ENCODE measurements at regions not wholly inside any gene's neighbourhood (a gene's known extent, or its start where the extent isn't known, plus 50 kb on each side); places are given as distances from the start of the nearest gene placed in this dataset.

DNA sequence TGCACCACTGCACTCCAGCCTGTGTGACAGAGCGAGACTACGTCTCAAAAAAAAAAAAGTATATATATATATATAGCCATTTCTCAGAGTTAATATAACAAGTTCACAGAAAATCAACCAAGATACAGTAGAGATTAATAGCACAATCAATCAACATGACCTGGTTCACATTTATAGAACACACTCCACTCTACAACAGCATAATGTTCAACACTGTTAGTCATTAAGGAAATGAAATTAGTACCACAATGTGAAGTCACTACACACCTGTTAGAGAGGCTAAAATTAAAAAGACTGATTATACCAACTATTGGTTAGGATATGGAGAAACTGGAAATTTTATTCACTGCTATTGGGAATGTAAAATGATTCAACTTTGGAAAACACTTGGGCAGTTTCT lies 387.7 kb downstream of the QKI start:
- DNase-seq (ENCODE audit: low spot score) (no peak), FAIRE-seq (no peak), ATAC-seq (no peak)
- intact Hi-C loops (cut with micrococcal nuclease; ENCODE audit: unreplicated experiment) (no loop called here), in situ Hi-C loops (cut with HindIII; ENCODE audit: extremely low pct_ligation_motif_present, low pct_unique_long_range_greater_than_20kb) (no loop called here)
- Histone ChIP-seq H3K9me3 (ENCODE audit: low read length) (no peaks in the 10 kb centered on the region), H3K27ac (ENCODE audit: extremely low read length, insufficient read depth, low read length) (no peak overlapping the region), H3K4me2 (ENCODE audit: low read depth, low read length) (no peak overlapping the region), H3K9ac (ENCODE audit: insufficient read depth, low read depth, low read length) (no peak overlapping the region), H3K36me3 (replicated peaks in 1 of 2; ENCODE audit: control insufficient read depth in 1 of 2, insufficient read depth in 2 of 2, low read length in 2 of 2) (no peaks in the 10 kb centered on the region), H3K27me3 (ENCODE audit: control insufficient read depth in 1 of 2, insufficient read depth in 2 of 2, low read length in 2 of 2) (no peaks in the 10 kb centered on the region), H3K4me3 (replicated peaks in 1 of 3; ENCODE audit: insufficient read depth in 1 of 3, low read depth in 2 of 3, low read length in 3 of 3) (no peak overlapping the region), H2AFZ (ENCODE audit: low read length) (no peak overlapping the region), H4K20me1 (ENCODE audit: insufficient read depth, low read length) (no peaks in the 10 kb centered on the region), H3K79me2 (ENCODE audit: insufficient read depth, low read length) (no peaks in the 10 kb centered on the region), H3K4me1 (ENCODE audit: insufficient read depth, low read length) (no peaks in the 10 kb centered on the region)
- no peak for TF ChIP-seq ZSCAN20 (CRISPR knock-in tag; IDR thresholded peaks at IDR 0.05; ENCODE audit: borderline replicate concordance)
- TF ChIP-seq EEA1 (CRISPR knock-in tag; IDR thresholded peaks at IDR 0.05; ENCODE audit: borderline replicate concordance): no peak
- TF ChIP-seq, protein P1, sequence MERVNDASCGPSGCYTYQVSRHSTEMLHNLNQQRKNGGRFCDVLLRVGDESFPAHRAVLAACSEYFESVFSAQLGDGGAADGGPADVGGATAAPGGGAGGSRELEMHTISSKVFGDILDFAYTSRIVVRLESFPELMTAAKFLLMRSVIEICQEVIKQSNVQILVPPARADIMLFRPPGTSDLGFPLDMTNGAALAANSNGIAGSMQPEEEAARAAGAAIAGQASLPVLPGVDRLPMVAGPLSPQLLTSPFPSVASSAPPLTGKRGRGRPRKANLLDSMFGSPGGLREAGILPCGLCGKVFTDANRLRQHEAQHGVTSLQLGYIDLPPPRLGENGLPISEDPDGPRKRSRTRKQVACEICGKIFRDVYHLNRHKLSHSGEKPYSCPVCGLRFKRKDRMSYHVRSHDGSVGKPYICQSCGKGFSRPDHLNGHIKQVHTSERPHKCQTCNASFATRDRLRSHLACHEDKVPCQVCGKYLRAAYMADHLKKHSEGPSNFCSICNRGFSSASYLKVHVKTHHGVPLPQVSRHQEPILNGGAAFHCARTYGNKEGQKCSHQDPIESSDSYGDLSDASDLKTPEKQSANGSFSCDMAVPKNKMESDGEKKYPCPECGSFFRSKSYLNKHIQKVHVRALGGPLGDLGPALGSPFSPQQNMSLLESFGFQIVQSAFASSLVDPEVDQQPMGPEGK (CRISPR knock-in tag; IDR thresholded peaks at IDR 0.05): no peak
- TF ChIP-seq TOPORS (CRISPR knock-in tag; IDR thresholded peaks at IDR 0.05): no peak
- no peak for TF ChIP-seq PRPF4 (IDR thresholded peaks at IDR 0.05; ENCODE audit: low read depth, low read length, poor library complexity, severe bottlenecking)
- no TSS peak for BruUV-seq (replicated peaks)
- POLR2A ChIA-PET: no interaction called here
- CTCF ChIA-PET (ENCODE audit: low intra/inter-chr PET ratio, low total read pairs): no interaction called here
- 76% methylated on average over 2 of the region's 2 CpGs for WGBS (ENCODE audit: low lambda C conversion rate)

DNA sequence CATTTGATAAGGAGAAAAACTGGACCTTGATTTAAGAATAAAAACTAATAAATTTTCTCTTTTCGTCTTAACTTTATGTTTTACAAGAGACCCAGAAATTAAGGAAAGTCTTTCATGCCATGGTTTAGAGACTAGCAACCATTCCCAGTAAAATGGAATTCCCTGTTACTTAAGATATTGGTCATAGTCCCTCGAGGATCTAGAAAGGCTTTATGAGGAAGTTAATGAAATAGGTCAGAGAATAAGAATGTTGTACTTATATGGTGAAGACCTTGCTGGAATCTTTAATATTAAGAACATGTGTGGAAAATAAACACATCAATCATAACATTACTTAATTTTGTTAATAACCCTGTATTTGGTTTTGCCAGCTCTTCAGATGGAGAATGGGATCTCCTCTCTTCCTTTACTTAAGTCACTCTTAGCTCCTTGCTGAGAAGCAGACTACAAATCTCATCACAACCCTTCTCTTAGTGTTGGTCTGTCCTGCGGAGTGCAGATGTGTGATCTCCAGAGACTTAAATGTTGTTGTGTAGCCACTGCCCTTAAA lies 382.9 kb downstream of the QKI start:
- Histone ChIP-seq H3K27me3 (ENCODE audit: control insufficient read depth in 1 of 2, insufficient read depth in 2 of 2, low read length in 2 of 2) (no peaks in the 10 kb centered on the region), H3K79me2 (ENCODE audit: insufficient read depth, low read length) (no peaks in the 10 kb centered on the region), H3K4me1 (ENCODE audit: insufficient read depth, low read length) (no peaks in the 10 kb centered on the region), H3K9me3 (ENCODE audit: low read length) (no peaks in the 10 kb centered on the region), H3K4me3 (replicated peaks in 1 of 3; ENCODE audit: insufficient read depth in 1 of 3, low read depth in 2 of 3, low read length in 3 of 3) (no peak overlapping the region), H4K20me1 (ENCODE audit: insufficient read depth, low read length) (no peaks in the 10 kb centered on the region), H2AFZ (ENCODE audit: low read length) (no peak overlapping the region), H3K27ac (ENCODE audit: extremely low read length, insufficient read depth, low read length) (no peak overlapping the region), H3K4me2 (ENCODE audit: low read depth, low read length) (no peak overlapping the region), H3K36me3 (replicated peaks in 1 of 2; ENCODE audit: control insufficient read depth in 1 of 2, insufficient read depth in 2 of 2, low read length in 2 of 2) (no peaks in the 10 kb centered on the region), H3K9ac (ENCODE audit: insufficient read depth, low read depth, low read length) (no peak overlapping the region)
- in situ Hi-C loops (cut with HindIII; ENCODE audit: extremely low pct_ligation_motif_present, low pct_unique_long_range_greater_than_20kb): no loop called here
- ChIA-PET POLR2A (no interaction called here), CTCF (ENCODE audit: low intra/inter-chr PET ratio, low total read pairs) (no interaction called here)
- DNase-seq (ENCODE audit: low spot score) (no peak), ATAC-seq (no peak), FAIRE-seq (no peak)
- 0% methylated on average over 3 of the region's 3 CpGs for WGBS (ENCODE audit: low lambda C conversion rate)
- BruUV-seq (replicated peaks): no TSS peak
- intact Hi-C loops (cut with micrococcal nuclease; ENCODE audit: unreplicated experiment): no loop called here
- TF ChIP-seq ZKSCAN1 (IDR thresholded peaks at IDR 0.05; ENCODE audit: low read length): no peak
- TF ChIP-seq SETDB1 (CRISPR knock-in tag; IDR thresholded peaks at IDR 0.05; ENCODE audit: borderline replicate concordance): no peak
- no peak for TF ChIP-seq ZNF282 (IDR thresholded peaks at IDR 0.05; ENCODE audit: partially characterized antibody)
- TF ChIP-seq SIX1 (CRISPR knock-in tag; IDR thresholded peaks at IDR 0.05; ENCODE audit: borderline replicate concordance): no peak
- no peak for TF ChIP-seq IRF2 (CRISPR knock-in tag; IDR thresholded peaks at IDR 0.05)
- no peak for TF ChIP-seq RFX5 (IDR thresholded peaks at IDR 0.05; ENCODE audit: low read depth, low read length)
- no peak for TF ChIP-seq RORA (CRISPR knock-in tag; IDR thresholded peaks at IDR 0.05)
- TF ChIP-seq STAG1 (CRISPR knock-in tag; IDR thresholded peaks at IDR 0.05): no peak
- TF ChIP-seq, protein P2, sequence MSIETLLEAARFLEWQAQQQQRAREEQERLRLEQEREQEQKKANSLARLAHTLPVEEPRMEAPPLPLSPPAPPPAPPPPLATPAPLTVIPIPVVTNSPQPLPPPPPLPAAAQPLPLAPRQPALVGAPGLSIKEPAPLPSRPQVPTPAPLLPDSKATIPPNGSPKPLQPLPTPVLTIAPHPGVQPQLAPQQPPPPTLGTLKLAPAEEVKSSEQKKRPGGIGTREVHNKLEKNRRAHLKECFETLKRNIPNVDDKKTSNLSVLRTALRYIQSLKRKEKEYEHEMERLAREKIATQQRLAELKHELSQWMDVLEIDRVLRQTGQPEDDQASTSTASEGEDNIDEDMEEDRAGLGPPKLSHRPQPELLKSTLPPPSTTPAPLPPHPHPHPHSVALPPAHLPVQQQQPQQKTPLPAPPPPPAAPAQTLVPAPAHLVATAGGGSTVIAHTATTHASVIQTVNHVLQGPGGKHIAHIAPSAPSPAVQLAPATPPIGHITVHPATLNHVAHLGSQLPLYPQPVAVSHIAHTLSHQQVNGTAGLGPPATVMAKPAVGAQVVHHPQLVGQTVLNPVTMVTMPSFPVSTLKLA (IDR thresholded peaks at IDR 0.05): no peak
- no peak for TF ChIP-seq PHF20 (CRISPR knock-in tag; IDR thresholded peaks at IDR 0.05)
- TF ChIP-seq, protein P3, sequence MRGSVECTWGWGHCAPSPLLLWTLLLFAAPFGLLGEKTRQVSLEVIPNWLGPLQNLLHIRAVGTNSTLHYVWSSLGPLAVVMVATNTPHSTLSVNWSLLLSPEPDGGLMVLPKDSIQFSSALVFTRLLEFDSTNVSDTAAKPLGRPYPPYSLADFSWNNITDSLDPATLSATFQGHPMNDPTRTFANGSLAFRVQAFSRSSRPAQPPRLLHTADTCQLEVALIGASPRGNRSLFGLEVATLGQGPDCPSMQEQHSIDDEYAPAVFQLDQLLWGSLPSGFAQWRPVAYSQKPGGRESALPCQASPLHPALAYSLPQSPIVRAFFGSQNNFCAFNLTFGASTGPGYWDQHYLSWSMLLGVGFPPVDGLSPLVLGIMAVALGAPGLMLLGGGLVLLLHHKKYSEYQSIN (CRISPR knock-in tag; IDR thresholded peaks at IDR 0.05; ENCODE audit: borderline replicate concordance): no peak
- no peak for TF ChIP-seq RCOR2 (CRISPR knock-in tag; IDR thresholded peaks at IDR 0.05)

Data from HepG2 (cell line).